GM21360 (cell line): ENCODE measurements at regions not wholly inside any gene's neighbourhood (a gene's known extent, or its start where the extent isn't known, plus 50 kb on each side); places are given as distances from the start of the nearest gene placed in this dataset.

ENCODE experiments used
- ATAC-seq: cut with Tn5 transposase; IDR thresholded peaks from one replicate; pipeline ENCODE4 v1.9.1; 2021; ENCODE audit warnings: mild to moderate bottlenecking, moderate library complexity; ENCODE audit not compliant: unreplicated experiment

- ATAC-seq, result no peak
These were observed 356.7 kb upstream of the GATB start for GRCh38 chr4:152117520-152117919.

- no peak for ATAC-seq
These were observed 356.2 kb upstream of the GATB start for GRCh38 chr4:152117054-152117453.

GRCh38 chr4:152115794-152116193 is 355.0 kb upstream of the GATB start:
- ATAC-seq, result no peak

- no peak for ATAC-seq
These were observed 354.3 kb upstream of the GATB start for GRCh38 chr4:152115118-152115517.

- no peak for ATAC-seq
These were observed 353.8 kb upstream of the GATB start for GRCh38 chr4:152114562-152114961.

- ATAC-seq, result no peak
These were observed 352.1 kb upstream of the GATB start for GRCh38 chr4:152112887-152113286.

- no peak for ATAC-seq
These were observed 351.4 kb upstream of the GATB start for GRCh38 chr4:152112190-152112589.

GRCh38 chr4:152110780-152111179 is 350.0 kb upstream of the GATB start:
- no peak for ATAC-seq

GRCh38 chr4:152109531-152110509 is 349.0 kb upstream of the GATB start:
- no peak for ATAC-seq

- no peak for ATAC-seq
These were observed 347.1 kb upstream of the GATB start for GRCh38 chr4:152107736-152108500.

GRCh38 chr4:152106781-152107321 is 346.0 kb upstream of the GATB start:
- no peak for ATAC-seq

GRCh38 chr4:152106113-152106763 is 345.4 kb upstream of the GATB start:
- no peak for ATAC-seq

- ATAC-seq, result no peak
These were observed 344.1 kb upstream of the GATB start for GRCh38 chr4:152104901-152105357.

- ATAC-seq, result no peak
These were observed 343.5 kb upstream of the GATB start for GRCh38 chr4:152104356-152104755.

GRCh38 chr4:152103181-152103901 is 342.5 kb upstream of the GATB start:
- ATAC-seq, result no peak

- ATAC-seq, result no peak
These were observed 341.7 kb upstream of the GATB start for GRCh38 chr4:152102436-152103000.

GRCh38 chr4:152101556-152102435 is 341.0 kb upstream of the GATB start:
- ATAC-seq, result no peak

- no peak for ATAC-seq
These were observed 339.8 kb upstream of the GATB start for GRCh38 chr4:152100379-152101201.
